M059J (cell line): ENCODE measurements at regions not wholly inside any gene's neighbourhood (a gene's known extent, or its start where the extent isn't known, plus 50 kb on each side); places are given as distances from the start of the nearest gene placed in this dataset.
A peak's percentile ranks its signal among the peaks of the same experiment; 100 is the strongest.
"Not testable (repeated sequence)": the region's sequence is repeated elsewhere in the genome, so short reads cannot be mapped to it uniquely, and the experiment has no call there.

Experiments
- DNase-seq: peaks from one replicate; pipeline ENCODE4 v3.0.0-alpha.2; 2012; ENCODE audit warnings: low read depth

DNA sequence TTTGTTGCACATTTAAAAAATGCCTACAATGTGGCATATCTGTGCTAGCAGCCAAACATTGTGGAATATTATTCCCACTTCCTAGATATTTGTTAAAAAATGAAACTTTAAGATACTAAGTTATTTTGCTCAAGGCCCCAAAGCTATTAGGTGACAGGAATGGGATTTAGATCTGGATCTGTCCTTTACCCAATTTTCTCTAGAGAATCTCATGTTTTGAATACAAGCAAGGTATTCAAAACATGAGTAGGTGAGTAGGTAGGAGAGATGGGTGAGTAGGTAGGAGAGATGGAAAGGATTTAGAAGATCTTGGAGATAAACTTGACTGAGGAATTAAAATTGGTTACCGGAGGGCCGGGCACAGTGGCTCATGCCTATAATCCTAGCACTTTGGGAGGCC is 61.2 kb upstream of the AKIRIN2 start:
- DNase-seq = no peak

DNA sequence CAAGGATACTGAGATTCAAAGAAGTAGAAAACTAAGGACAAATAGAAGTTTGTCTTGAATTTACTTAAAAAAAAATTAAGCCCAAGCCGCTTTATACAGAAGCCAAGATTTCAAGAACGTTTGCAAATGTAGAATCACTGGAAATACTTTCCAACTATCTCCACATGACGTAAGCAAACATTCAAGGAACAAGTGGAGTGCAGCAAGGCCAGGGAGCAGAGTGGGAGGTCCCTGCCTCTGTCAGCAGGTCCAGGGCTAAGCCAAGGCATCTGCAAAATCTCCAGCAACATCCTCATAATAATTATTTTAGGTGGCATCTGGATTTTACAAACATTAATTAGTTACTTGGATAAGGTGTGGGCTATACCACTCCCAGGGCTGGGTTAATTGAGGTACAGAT is 60.1 kb upstream of the AKIRIN2 start:
- no peak for DNase-seq

DNA sequence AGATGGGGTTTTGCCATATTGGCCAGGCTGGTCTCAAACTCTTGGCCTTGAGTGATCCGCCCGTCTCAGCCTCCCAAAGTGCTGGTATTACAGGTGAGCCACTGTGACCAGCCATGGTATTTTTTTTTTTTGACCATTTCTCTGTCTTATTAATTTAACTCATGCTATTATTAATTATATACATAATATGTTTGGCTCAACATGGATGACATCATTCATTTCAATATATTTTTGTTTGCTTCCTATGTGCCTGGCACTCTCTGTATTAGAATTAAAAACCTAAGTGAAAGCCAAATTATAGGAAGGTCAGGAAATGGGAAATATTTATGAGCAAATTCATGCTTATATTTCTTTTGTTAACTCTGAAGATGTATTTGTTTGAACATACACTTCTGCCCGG is 55.8 kb upstream of the AKIRIN2 start:
- DNase-seq = no peak

DNA sequence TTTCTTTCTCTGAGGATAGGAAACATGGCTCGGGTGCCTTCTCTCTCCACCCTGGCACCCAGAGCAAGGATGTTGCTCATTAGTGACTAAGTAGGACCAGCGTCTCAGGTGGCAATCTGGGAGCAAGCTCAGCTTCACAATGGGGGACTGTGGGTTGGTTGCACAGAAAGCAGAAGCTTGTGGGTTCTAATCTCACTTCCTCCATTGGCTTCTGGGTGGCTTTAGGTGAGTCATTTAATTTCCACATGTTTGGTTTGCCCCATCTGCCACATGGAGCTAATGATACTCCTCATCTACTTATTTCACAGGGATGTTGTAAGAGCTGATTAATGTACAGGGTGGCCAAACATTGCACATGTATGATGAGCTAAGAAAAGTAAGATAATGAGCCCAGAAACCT is 54.8 kb upstream of the AKIRIN2 start:
- peak; percentile 86 for DNase-seq

DNA sequence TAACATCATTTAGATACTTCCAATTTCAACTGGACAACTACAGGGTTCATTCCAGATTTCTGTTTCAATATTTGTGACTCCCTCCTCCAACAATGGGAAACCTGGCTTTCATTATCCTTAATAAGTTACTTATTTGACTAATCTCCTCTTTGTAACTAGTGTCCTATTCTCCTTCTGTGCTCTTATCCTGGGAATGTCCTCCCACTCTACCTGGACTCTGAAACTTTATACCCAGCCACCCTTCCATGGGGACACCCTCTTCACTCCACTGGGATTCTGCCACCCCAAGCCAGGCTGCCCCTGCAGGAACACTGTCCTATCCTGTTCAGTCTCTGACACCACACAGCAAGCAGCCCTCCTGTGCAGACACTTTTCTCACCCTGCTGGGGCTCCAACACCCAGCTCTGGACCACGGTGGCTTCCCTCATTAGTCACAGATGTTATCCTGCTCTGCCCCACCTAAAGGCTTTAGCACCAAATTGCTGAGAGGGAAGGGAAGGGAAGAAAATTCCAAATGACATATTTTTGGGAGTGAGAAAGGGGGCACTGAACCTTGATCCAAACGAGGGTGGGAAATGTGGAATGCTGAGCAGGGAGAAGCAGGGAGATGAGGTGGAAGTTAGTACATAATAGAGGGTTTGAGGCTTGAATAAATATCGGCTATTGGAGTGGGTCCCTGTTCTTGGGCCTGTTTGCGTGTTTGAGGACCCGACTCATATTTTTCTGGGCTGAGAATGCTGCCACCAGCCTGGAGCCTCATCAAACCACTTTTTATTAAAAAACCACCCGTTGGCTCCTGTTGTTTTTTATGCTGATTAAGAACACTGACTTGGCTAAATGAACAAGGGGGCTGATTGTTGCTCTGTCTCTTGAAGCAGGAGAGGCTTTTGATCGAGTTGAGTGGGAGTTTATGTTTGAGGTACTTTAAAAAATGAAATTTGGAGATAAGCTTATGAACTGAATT is 54.0 kb upstream of the AKIRIN2 start:
- DNase-seq = peak; percentile 51

DNA sequence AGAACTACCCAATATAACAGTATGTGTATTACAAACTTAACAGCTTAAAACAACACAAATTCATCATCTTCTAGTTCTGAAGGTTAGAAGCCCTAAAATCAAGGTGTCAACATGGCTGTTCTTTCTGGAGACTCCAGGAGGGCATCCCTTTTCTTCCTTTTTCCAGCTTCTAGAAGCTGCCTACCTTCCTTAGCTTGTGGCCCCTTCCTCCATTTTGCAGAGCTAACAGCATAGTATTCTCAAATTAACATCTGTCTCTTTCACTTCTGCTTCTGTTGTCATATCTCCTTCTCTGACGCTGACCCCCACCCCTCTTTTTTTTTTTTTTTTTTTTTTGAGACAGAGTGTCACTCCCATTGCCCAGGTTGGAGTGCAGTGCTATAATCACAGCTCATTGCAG is 52.8 kb upstream of the AKIRIN2 start:
- DNase-seq = no peak

DNA sequence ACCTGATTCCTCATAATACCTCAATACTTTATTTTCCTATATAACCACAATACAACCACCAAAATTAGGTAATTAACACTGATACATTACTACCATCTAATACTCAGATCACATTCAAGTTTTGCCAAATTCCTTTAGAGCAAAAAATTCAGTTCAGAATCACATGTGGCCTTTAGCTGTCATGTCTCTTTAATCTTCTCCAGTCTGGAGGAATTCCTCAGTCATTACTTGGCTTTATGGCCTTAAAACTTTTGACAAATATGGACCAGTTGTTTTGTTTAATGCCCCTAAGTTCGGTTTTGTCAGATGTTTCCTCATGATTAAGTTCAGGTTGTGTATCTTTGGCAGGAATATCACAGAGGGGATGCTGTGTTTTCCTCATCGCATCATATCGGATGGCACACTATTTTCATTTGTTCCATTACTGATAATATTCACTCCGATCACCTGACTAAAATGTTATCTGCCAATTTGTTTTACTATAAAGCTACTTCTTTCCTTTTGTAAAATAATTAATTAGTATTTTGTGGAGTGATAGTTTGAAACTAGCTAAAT is 51.2 kb upstream of the AKIRIN2 start:
- no peak for DNase-seq

DNA sequence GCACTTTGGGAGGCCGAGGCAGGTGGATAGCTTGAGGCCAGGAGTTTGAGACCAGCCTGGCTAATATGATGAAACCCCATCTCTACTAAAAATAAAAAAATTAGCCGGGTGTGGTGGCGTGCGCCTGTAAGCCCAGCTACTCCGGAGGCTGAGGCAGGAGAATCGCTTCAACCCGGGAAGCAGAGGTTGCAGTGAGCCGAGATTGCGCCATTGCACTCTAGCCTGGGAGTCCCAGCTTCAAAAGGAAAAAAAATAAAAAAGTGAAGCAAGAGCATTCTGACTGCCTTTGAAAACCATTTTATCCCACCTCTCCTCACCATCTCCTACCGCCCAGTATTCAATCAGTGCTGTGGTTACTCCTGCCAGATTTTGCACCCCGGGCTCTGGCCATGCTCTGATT is 50.5 kb upstream of the AKIRIN2 start:
- not testable (repeated sequence) for DNase-seq
